SK-N-SH (cell line): ENCODE measurements at regions not wholly inside any gene's neighbourhood (a gene's known extent, or its start where the extent isn't known, plus 50 kb on each side); places are given as distances from the start of the nearest gene placed in this dataset.

Source experiments
- CTCF ChIP-seq: fragments of 200-600 bp; sonication (generic); IDR thresholded peaks from 2 replicates; pipeline ENCODE4 v1.6.1; 2017; ENCODE audit warnings: antibody characterized with exemption, mild to moderate bottlenecking, moderate library complexity
- EP300 ChIP-seq, 2 experiments: IDR thresholded peaks; 2 replicates each; pipeline versions ENCODE4 v1.4.0 to v1.6.1; 2012; ENCODE audit warnings: borderline replicate concordance in 1 of 2, low read depth in 1 of 2, low read length in 1 of 2
- JUND ChIP-seq: IDR thresholded peaks from 2 replicates; pipeline ENCODE4 v1.4.0; 2012
- MEF2A ChIP-seq: IDR thresholded peaks from 2 replicates; pipeline ENCODE4 v1.4.0; 2012; ENCODE audit warnings: low read depth, borderline replicate concordance
- POLR2AphosphoS5 ChIP-seq: IDR thresholded peaks from 2 replicates; pipeline ENCODE4 v1.6.1; 2012; ENCODE audit warnings: low read depth, low read length
- RCOR1 ChIP-seq: fragments of 150-350 bp; IDR thresholded peaks from 2 replicates; pipeline ENCODE4 v1.6.1; 2017; ENCODE audit warnings: antibody characterized with exemption, low read length
- SIN3A ChIP-seq: IDR thresholded peaks from 2 replicates; pipeline ENCODE4 v1.6.1; 2012; ENCODE audit warnings: low read depth, mild to moderate bottlenecking, low read length, moderate library complexity, borderline replicate concordance
- TAF1 ChIP-seq: IDR thresholded peaks from 2 replicates; pipeline ENCODE4 v1.6.1; 2012; ENCODE audit warnings: low read depth, mild to moderate bottlenecking, low read length, moderate library complexity, borderline replicate concordance
- TCF12 ChIP-seq: IDR thresholded peaks from 2 replicates; pipeline ENCODE4 v1.4.0; 2012

GRCh38 chr5:133877351-133878235, 90.8 kb downstream of the C5orf15 start:
- TF ChIP-seq MEF2A (no peak), TAF1 (no peak), CTCF (no peak), JUND (no peak), RCOR1 (no peak), POLR2AphosphoS5 (no peak), TCF12 (no peak), SIN3A (no peak), EP300 (IDR thresholded peaks at IDR 0.05; ENCODE audit: borderline replicate concordance in 1 of 2, low read depth in 1 of 2, low read length in 1 of 2) (no peak)
